ENCODE measurements at regions not wholly inside any gene's neighbourhood (a gene's known extent, or its start where the extent isn't known, plus 50 kb on each side); places are given as distances from the start of the nearest gene placed in this dataset.

GRCh38 chr5:120413686-120414085 lies 50.4 kb upstream of the PRR16 start:
- TF ChIP-seq CTCF (IDR thresholded peaks at IDR 0.05; ENCODE audit: extremely low read depth, missing control alignments) = no peak
- no peak for DNase-seq (ENCODE audit: low spot score)

Data from GM20000 (cell line).